ENCODE measurements at regions not wholly inside any gene's neighbourhood (a gene's known extent, or its start where the extent isn't known, plus 50 kb on each side); places are given as distances from the start of the nearest gene placed in this dataset.
A peak's percentile ranks its signal among the peaks of the same experiment; 100 is the strongest.

GRCh38 chr4:3704669-3705068 lies 61.5 kb upstream of the ADRA2C start:
- DNase-seq, result no peak

GRCh38 chr4:3703677-3704521 lies 62.3 kb upstream of the ADRA2C start:
- no peak for DNase-seq

- no peak for DNase-seq
These were observed 62.9 kb upstream of the ADRA2C start for GRCh38 chr4:3703343-3703676.

GRCh38 chr4:3702561-3703221 lies 63.5 kb upstream of the ADRA2C start:
- DNase-seq, result no peak

- DNase-seq, result no peak
These were observed 64.2 kb upstream of the ADRA2C start for GRCh38 chr4:3701736-3702560.

- no peak for DNase-seq
These were observed 64.9 kb upstream of the ADRA2C start for GRCh38 chr4:3701271-3701734.

GRCh38 chr4:3700736-3701135 lies 65.4 kb upstream of the ADRA2C start:
- DNase-seq, result no peak

- no peak for DNase-seq
These were observed 66.0 kb upstream of the ADRA2C start for GRCh38 chr4:3700223-3700622.

GRCh38 chr4:3699678-3700077 lies 66.5 kb upstream of the ADRA2C start:
- DNase-seq, result peak in 1 of 3 donors; percentile 2

GRCh38 chr4:3699261-3699660 lies 66.9 kb upstream of the ADRA2C start:
- no peak for DNase-seq

GRCh38 chr4:3697033-3697432 lies 69.2 kb upstream of the ADRA2C start:
- DNase-seq, result no peak

GRCh38 chr4:3690551-3691152 lies 75.5 kb upstream of the ADRA2C start:
- DNase-seq, result no peak

GRCh38 chr4:3689576-3690550 lies 76.3 kb upstream of the ADRA2C start:
- no peak for DNase-seq

GRCh38 chr4:3689006-3689405 lies 77.2 kb upstream of the ADRA2C start:
- no peak for DNase-seq

GRCh38 chr4:3688018-3688998 lies 77.9 kb upstream of the ADRA2C start:
- no peak for DNase-seq

- no peak for DNase-seq
These were observed 78.6 kb upstream of the ADRA2C start for GRCh38 chr4:3687538-3687937.

- no peak for DNase-seq
These were observed 79.4 kb upstream of the ADRA2C start for GRCh38 chr4:3686753-3687152.

GRCh38 chr4:3685081-3685645 lies 81.0 kb upstream of the ADRA2C start:
- DNase-seq, result no peak

GRCh38 chr4:3684546-3684945 lies 81.6 kb upstream of the ADRA2C start:
- no peak for DNase-seq

GRCh38 chr4:3683744-3684421 lies 82.3 kb upstream of the ADRA2C start:
- no peak for DNase-seq

Measured in suppressor macrophage treated with lipopolysaccharide for 1 hour (primary cell).